HCT116 (cell line): ENCODE measurements at regions not wholly inside any gene's neighbourhood (a gene's known extent, or its start where the extent isn't known, plus 50 kb on each side); places are given as distances from the start of the nearest gene placed in this dataset.

Experiments
- ATAC-seq: fragments of 200-7000 bp; cut with Tn5 transposase; 2 replicates; pipeline ENCODE4 v1.9.1; 2020; ENCODE audit warnings: mild to moderate bottlenecking, moderate library complexity
- BruUV-seq: library from RNA; stranded (reverse); fragments of 400-500 nt; replicated peaks from 2 replicates; lab custom pipeline; 2021; lab: Mats Ljungman, UMichigan
- CTCF ChIA-PET: fragments of 300-600 bp; sonication (Branson Sonifier 250); formaldehyde crosslinking; loops from one replicate; lab custom pipeline; 2021; ENCODE audit warnings: antibody characterized with exemption; lab: Charles Lee
- POLR2A ChIA-PET: fragments of 300-600, 350-600 bp; sonication (Branson Sonifier 250); formaldehyde crosslinking; loops from one replicate; lab custom pipeline; 2021; ENCODE audit warnings: antibody characterized with exemption; lab: Charles Lee
- RAD21 ChIA-PET, 2 experiments: fragments of 300-600 bp; sonication (Branson Sonifier 250); formaldehyde crosslinking; loops; one replicate each; lab custom pipeline; 2023; ENCODE audit warnings: low total read pairs in 2 of 2; ENCODE audit not compliant: uncharacterized antibody in 2 of 2, unreplicated experiment in 2 of 2, low non-redundant PET in 1 of 2; lab: Charles Lee
- DNase-seq: peaks from one replicate; pipeline ENCODE4 v3.0.0-alpha.2; 2010; ENCODE audit warnings: low read depth, low spot score
- H2AFZ ChIP-seq: fragments of 200-600 bp; shearing (Covaris generic), sonication (generic); 2 replicates; pipeline ENCODE4 v1.6.1; 2017; ENCODE audit warnings: low read depth, mixed run types, mixed read lengths, antibody characterized with exemption, low read length; ENCODE audit not compliant: poor library complexity, severe bottlenecking
- H3K27ac ChIP-seq: 2 replicates; pipeline ENCODE4 v1.5.1; 2012; ENCODE audit warnings: low read depth, low read length
- H3K27me3 ChIP-seq: fragments of 200-600 bp; sonication (generic); 2 replicates; pipeline ENCODE4 v1.6.1; 2016; ENCODE audit warnings: mixed run types, low read length, mixed read lengths; ENCODE audit not compliant: insufficient read depth
- H3K36me3 ChIP-seq, 2 experiments: fragments of 200-500 bp in 1 of 2; fragments of 200-600 bp in 1 of 2; sonication (Bioruptor generic) in 1 of 2; sonication (generic) in 1 of 2; 2 replicates each; pipeline versions ENCODE4 v1.5.1 to v1.6.1; 2014 to 2016; ENCODE audit warnings: low read length in 2 of 2, inconsistent platforms in 1 of 2, mixed read lengths in 1 of 2, mixed run types in 1 of 2; ENCODE audit not compliant: insufficient read depth in 2 of 2, control insufficient read depth in 1 of 2
- H3K4me1 ChIP-seq, 2 experiments: fragments of 200-600 bp in 1 of 2; sonication (generic) in 1 of 2; 2 replicates each; pipeline versions ENCODE4 v1.5.1 to v1.6.1; 2012 to 2017; ENCODE audit warnings: low read length in 2 of 2, inconsistent platforms in 1 of 2, mild to moderate bottlenecking in 1 of 2, mixed read lengths in 1 of 2, mixed run types in 1 of 2, moderate library complexity in 1 of 2; ENCODE audit not compliant: insufficient read depth in 2 of 2, control insufficient read depth in 1 of 2
- H3K4me2 ChIP-seq: fragments of 200-600 bp; sonication (generic); 2 replicates; pipeline ENCODE4 v1.6.1; 2017; ENCODE audit warnings: mixed run types, low read length, mixed read lengths
- H3K4me3 ChIP-seq, 2 experiments: fragments of 200-600 bp in 1 of 2; sonication (generic) in 1 of 2; replicated peaks in 1 of 2; 2 replicates each; pipeline ENCODE4 v1.5.1; 2011 to 2016; ENCODE audit warnings: low read length in 2 of 2, control low read depth in 1 of 2, low read depth in 1 of 2, mild to moderate bottlenecking in 1 of 2, mixed read lengths in 1 of 2, mixed run types in 1 of 2
- H3K79me2 ChIP-seq: fragments of 200-600 bp; sonication (generic); 2 replicates; pipeline ENCODE4 v1.6.1; 2017; ENCODE audit warnings: mild to moderate bottlenecking, mixed run types, low read length, moderate library complexity, mixed read lengths; ENCODE audit not compliant: insufficient read depth
- H3K9ac ChIP-seq: fragments of 200-600 bp; sonication (generic); 2 replicates; pipeline ENCODE4 v1.6.1; 2016; ENCODE audit warnings: low read length, mixed read lengths
- H3K9me2 ChIP-seq: fragments of 200-600 bp; sonication (generic), shearing (Covaris generic); 2 replicates; pipeline ENCODE4 v1.6.1; 2017; ENCODE audit warnings: mixed run types, mild to moderate bottlenecking, moderate library complexity; ENCODE audit not compliant: insufficient read depth
- H3K9me3 ChIP-seq, 2 experiments: fragments of 200-500 bp in 1 of 2; fragments of 200-600 bp in 1 of 2; sonication (Bioruptor generic) in 1 of 2; sonication (generic) in 1 of 2; 2 replicates each; pipeline ENCODE4 v1.6.1; 2014 to 2017; ENCODE audit warnings: low read length in 2 of 2, mixed read lengths in 2 of 2, inconsistent platforms in 1 of 2, low read depth in 1 of 2, mild to moderate bottlenecking in 1 of 2, mixed run types in 1 of 2, moderate library complexity in 1 of 2; ENCODE audit not compliant: control insufficient read depth in 1 of 2, insufficient read depth in 1 of 2
- H4K20me1 ChIP-seq: fragments of 200-600 bp; sonication (generic), shearing (Covaris generic); 2 replicates; pipeline ENCODE4 v1.6.1; 2017; ENCODE audit warnings: mixed run types, mild to moderate bottlenecking, moderate library complexity; ENCODE audit not compliant: insufficient read depth
- CBX3 ChIP-seq: IDR thresholded peaks from 2 replicates; pipeline ENCODE4 v1.6.1; 2012; ENCODE audit warnings: low read depth
- CEBPB ChIP-seq: IDR thresholded peaks from 2 replicates; pipeline ENCODE4 v1.6.1; 2012; ENCODE audit warnings: low read depth
- EGR1 ChIP-seq: IDR thresholded peaks from 2 replicates; pipeline ENCODE4 v1.6.1; 2012; ENCODE audit warnings: low read depth
- EZH2 ChIP-seq: fragments of 200-600 bp; sonication (generic); IDR thresholded peaks from 2 replicates; pipeline ENCODE4 v1.6.1; 2017; ENCODE audit warnings: antibody characterized with exemption, mixed run types
- FOSL1 ChIP-seq: IDR thresholded peaks from 2 replicates; pipeline ENCODE4 v1.6.1; 2012; ENCODE audit warnings: low read depth
- JUND ChIP-seq: IDR thresholded peaks from 2 replicates; pipeline ENCODE4 v1.6.1; 2012
- POLR2A ChIP-seq: IDR thresholded peaks from 2 replicates; pipeline ENCODE4 v1.7.0; 2011; ENCODE audit warnings: borderline replicate concordance; ENCODE audit not compliant: insufficient read depth, insufficient read length; ENCODE audit errors: extremely low read depth
- POLR2AphosphoS5 ChIP-seq: IDR thresholded peaks from 2 replicates; pipeline ENCODE4 v1.6.1; 2011; ENCODE audit warnings: mild to moderate bottlenecking, low read depth, low read length, moderate library complexity
- SP1 ChIP-seq: IDR thresholded peaks from 2 replicates; pipeline ENCODE4 v1.6.1; 2012; ENCODE audit warnings: low read depth
- SRF ChIP-seq: IDR thresholded peaks from 2 replicates; pipeline ENCODE4 v1.6.1; 2012; ENCODE audit warnings: low read depth
- TCF7L2 ChIP-seq: IDR thresholded peaks from 2 replicates; pipeline ENCODE4 v1.7.0; 2011; ENCODE audit warnings: borderline replicate concordance, inconsistent platforms; ENCODE audit not compliant: insufficient read depth, insufficient read length; ENCODE audit errors: extremely low read depth
- YY1 ChIP-seq: IDR thresholded peaks from 2 replicates; pipeline ENCODE4 v1.6.1; 2011; ENCODE audit warnings: low read length, low read depth, moderate library complexity, mild to moderate bottlenecking; ENCODE audit not compliant: insufficient replicate concordance; ENCODE audit errors: extremely low read depth
- ZNF274 ChIP-seq: fragments of 200-500 bp; sonication (Bioruptor generic); IDR thresholded peaks from 2 replicates; pipeline ENCODE4 v1.6.1; 2014; ENCODE audit warnings: mild to moderate bottlenecking, low read depth, low read length, inconsistent platforms
- intact Hi-C: fragments of 100-400 bp; cut with micrococcal nuclease; formaldehyde crosslinking; loops from 2 replicates; pipeline ENCODE4 v1.10.0; 2022
- TF ChIP-seq, protein P1 (sequence below): IDR thresholded peaks from 2 replicates; pipeline ENCODE4 v1.6.1; 2012
- TF ChIP-seq, protein P2 (sequence below), 3 experiments: fragments of 200-600 bp in 1 of 3; sonication (generic) in 1 of 3; IDR thresholded peaks in 2 of 3; conservative IDR thresholded peaks in 1 of 3; 2 replicates each; pipeline ENCODE4 v1.5.1; 2012 to 2017; ENCODE audit warnings: low read depth in 2 of 3, low read length in 2 of 3, antibody characterized with exemption in 1 of 3, borderline replicate concordance in 1 of 3, control low read depth in 1 of 3, mild to moderate bottlenecking in 1 of 3, mixed read lengths in 1 of 3, mixed run types in 1 of 3, moderate library complexity in 1 of 3; ENCODE audit not compliant: insufficient read depth in 1 of 3
- TF ChIP-seq, protein P3 (sequence below): IDR thresholded peaks from 2 replicates; pipeline ENCODE4 v1.6.1; 2012
- TF ChIP-seq, protein P4 (sequence below): IDR thresholded peaks from 2 replicates; pipeline ENCODE4 v1.6.1; 2011; ENCODE audit warnings: mild to moderate bottlenecking, low read length, moderate library complexity; ENCODE audit not compliant: insufficient replicate concordance; ENCODE audit errors: extremely low read depth
- TF ChIP-seq, protein P5 (sequence below): IDR thresholded peaks from 2 replicates; pipeline ENCODE4 v1.6.1; 2012; ENCODE audit warnings: low read depth

DNA sequence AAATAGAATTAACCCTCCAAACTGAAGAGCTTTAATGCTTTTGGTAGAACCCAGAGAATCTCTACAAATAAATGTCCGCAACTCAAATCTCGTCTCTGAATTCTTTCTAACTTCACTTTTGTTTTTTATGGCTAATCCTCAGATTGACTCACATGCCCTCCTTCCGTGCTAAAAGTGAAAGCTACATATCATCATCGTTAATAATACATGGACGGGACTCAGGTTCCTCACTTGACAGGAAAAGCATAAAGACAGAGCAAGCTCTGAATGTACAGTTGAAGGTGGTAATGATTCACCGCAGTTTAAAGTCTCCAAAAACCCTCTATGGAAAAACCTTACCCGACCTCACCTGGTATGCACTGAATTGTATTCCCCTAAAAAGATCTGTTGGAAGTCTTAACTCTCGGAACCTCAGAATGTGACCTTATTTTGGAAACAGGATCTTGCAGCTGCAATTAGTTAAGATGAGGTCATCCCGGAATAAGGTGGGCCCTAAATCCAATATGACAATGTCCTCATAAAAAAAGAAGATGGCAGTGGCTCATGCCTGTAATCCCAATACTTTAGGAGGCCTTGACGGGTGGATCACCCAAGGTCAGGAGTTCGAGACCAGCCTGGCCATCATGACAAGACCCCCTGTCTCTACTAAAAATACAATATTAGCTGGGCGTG lies 147.4 kb upstream of the FOXN3 start:
- ATAC-seq (no peak), DNase-seq (no peak)
- Histone ChIP-seq H3K4me2 (no peak overlapping the region), H3K27me3 (no peaks in the 10 kb centered on the region), H4K20me1 (no peaks in the 10 kb centered on the region), H2AFZ (no peak overlapping the region), H3K9me3 (no peaks in the 10 kb centered on the region), H3K4me3 (no peak overlapping the region), H3K4me1 (no peaks in the 10 kb centered on the region), H3K9me2 (no peaks in the 10 kb centered on the region)
- RAD21 ChIA-PET, result no interaction called here
- intact Hi-C loops, result no loop called here
- BruUV-seq, result no TSS peak
- CTCF ChIA-PET, result interaction anchor here (0.5 kb wide), 1 partner anchor 103 kb away, joined by 3 read pairs; no protein-coding TSS in a partner anchor
- POLR2A ChIA-PET, result no interaction called here
- TF ChIP-seq FOSL1 (no peak), SRF (no peak), EGR1 (no peak), TCF7L2 (no peak), POLR2AphosphoS5 (no peak), SP1 (no peak), YY1 (no peak), JUND (no peak), EZH2 (no peak), ZNF274 (no peak), CBX3 (no peak), CEBPB (no peak), POLR2A (no peak)
- TF ChIP-seq, protein P1, sequence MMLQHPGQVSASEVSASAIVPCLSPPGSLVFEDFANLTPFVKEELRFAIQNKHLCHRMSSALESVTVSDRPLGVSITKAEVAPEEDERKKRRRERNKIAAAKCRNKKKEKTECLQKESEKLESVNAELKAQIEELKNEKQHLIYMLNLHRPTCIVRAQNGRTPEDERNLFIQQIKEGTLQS, result no peak
- TF ChIP-seq, protein P2, sequence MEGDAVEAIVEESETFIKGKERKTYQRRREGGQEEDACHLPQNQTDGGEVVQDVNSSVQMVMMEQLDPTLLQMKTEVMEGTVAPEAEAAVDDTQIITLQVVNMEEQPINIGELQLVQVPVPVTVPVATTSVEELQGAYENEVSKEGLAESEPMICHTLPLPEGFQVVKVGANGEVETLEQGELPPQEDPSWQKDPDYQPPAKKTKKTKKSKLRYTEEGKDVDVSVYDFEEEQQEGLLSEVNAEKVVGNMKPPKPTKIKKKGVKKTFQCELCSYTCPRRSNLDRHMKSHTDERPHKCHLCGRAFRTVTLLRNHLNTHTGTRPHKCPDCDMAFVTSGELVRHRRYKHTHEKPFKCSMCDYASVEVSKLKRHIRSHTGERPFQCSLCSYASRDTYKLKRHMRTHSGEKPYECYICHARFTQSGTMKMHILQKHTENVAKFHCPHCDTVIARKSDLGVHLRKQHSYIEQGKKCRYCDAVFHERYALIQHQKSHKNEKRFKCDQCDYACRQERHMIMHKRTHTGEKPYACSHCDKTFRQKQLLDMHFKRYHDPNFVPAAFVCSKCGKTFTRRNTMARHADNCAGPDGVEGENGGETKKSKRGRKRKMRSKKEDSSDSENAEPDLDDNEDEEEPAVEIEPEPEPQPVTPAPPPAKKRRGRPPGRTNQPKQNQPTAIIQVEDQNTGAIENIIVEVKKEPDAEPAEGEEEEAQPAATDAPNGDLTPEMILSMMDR (IDR thresholded peaks at IDR 0.05 in 2 of 3, conservative IDR thresholded peaks at IDR 0.05 in 1 of 3; ENCODE audit: borderline replicate concordance in 1 of 3, insufficient read depth in 1 of 3, low read depth in 2 of 3, low read length in 2 of 3), result no peak
- TF ChIP-seq, protein P3, sequence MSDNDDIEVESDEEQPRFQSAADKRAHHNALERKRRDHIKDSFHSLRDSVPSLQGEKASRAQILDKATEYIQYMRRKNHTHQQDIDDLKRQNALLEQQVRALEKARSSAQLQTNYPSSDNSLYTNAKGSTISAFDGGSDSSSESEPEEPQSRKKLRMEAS, result no peak
- TF ChIP-seq, protein P4, sequence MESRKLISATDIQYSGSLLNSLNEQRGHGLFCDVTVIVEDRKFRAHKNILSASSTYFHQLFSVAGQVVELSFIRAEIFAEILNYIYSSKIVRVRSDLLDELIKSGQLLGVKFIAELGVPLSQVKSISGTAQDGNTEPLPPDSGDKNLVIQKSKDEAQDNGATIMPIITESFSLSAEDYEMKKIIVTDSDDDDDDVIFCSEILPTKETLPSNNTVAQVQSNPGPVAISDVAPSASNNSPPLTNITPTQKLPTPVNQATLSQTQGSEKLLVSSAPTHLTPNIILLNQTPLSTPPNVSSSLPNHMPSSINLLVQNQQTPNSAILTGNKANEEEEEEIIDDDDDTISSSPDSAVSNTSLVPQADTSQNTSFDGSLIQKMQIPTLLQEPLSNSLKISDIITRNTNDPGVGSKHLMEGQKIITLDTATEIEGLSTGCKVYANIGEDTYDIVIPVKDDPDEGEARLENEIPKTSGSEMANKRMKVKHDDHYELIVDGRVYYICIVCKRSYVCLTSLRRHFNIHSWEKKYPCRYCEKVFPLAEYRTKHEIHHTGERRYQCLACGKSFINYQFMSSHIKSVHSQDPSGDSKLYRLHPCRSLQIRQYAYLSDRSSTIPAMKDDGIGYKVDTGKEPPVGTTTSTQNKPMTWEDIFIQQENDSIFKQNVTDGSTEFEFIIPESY, result no peak
- TF ChIP-seq, protein P5, sequence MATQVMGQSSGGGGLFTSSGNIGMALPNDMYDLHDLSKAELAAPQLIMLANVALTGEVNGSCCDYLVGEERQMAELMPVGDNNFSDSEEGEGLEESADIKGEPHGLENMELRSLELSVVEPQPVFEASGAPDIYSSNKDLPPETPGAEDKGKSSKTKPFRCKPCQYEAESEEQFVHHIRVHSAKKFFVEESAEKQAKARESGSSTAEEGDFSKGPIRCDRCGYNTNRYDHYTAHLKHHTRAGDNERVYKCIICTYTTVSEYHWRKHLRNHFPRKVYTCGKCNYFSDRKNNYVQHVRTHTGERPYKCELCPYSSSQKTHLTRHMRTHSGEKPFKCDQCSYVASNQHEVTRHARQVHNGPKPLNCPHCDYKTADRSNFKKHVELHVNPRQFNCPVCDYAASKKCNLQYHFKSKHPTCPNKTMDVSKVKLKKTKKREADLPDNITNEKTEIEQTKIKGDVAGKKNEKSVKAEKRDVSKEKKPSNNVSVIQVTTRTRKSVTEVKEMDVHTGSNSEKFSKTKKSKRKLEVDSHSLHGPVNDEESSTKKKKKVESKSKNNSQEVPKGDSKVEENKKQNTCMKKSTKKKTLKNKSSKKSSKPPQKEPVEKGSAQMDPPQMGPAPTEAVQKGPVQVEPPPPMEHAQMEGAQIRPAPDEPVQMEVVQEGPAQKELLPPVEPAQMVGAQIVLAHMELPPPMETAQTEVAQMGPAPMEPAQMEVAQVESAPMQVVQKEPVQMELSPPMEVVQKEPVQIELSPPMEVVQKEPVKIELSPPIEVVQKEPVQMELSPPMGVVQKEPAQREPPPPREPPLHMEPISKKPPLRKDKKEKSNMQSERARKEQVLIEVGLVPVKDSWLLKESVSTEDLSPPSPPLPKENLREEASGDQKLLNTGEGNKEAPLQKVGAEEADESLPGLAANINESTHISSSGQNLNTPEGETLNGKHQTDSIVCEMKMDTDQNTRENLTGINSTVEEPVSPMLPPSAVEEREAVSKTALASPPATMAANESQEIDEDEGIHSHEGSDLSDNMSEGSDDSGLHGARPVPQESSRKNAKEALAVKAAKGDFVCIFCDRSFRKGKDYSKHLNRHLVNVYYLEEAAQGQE, result no peak
- TF ChIP-seq, all 23 proteins: peak for 0
- Histone ChIP-seq H3K79me2 (no peaks in the 10 kb centered on the region), H3K36me3 (no peaks in the 10 kb centered on the region), H3K9ac (no peak overlapping the region), H3K27ac (no peak overlapping the region)
